DND-41 (cell line): ENCODE measurements at regions not wholly inside any gene's neighbourhood (a gene's known extent, or its start where the extent isn't known, plus 50 kb on each side); places are given as distances from the start of the nearest gene placed in this dataset.

Experiments
- EZH2 ChIP-seq: IDR thresholded peaks from 3 replicates; pipeline ENCODE4 v1.6.1; 2012; ENCODE audit warnings: borderline replicate concordance, low read depth, mild to moderate bottlenecking, moderate library complexity, low read length, inconsistent platforms; ENCODE audit not compliant: severe bottlenecking
- TF ChIP-seq, protein P1 (sequence below): IDR thresholded peaks from 2 replicates; pipeline ENCODE4 v1.5.1; 2012; ENCODE audit warnings: borderline replicate concordance, low read length, moderate library complexity, mild to moderate bottlenecking; ENCODE audit not compliant: poor library complexity, severe bottlenecking; ENCODE audit errors: extremely low read depth

DNA sequence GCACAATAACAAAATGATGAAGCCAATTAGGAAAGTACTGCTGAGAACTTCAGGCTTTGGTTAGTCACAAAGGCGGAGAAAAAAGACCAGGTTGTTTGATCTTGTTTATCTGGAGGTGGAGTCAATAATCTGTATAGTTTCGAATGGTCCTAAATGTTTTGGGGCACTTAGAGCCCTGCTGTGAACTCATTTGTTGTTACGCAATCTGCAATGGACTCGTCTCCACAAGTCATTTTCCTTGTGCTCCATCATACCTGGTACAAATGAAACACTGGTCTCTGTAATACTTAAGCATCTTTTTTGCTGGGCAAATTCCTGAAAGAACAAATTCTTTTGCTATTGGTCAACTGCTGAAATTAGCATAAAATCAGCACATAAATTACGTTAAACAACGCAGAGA, 430.5 kb downstream of the GATA3 start:
- no peak for TF ChIP-seq EZH2
- TF ChIP-seq, protein P1, sequence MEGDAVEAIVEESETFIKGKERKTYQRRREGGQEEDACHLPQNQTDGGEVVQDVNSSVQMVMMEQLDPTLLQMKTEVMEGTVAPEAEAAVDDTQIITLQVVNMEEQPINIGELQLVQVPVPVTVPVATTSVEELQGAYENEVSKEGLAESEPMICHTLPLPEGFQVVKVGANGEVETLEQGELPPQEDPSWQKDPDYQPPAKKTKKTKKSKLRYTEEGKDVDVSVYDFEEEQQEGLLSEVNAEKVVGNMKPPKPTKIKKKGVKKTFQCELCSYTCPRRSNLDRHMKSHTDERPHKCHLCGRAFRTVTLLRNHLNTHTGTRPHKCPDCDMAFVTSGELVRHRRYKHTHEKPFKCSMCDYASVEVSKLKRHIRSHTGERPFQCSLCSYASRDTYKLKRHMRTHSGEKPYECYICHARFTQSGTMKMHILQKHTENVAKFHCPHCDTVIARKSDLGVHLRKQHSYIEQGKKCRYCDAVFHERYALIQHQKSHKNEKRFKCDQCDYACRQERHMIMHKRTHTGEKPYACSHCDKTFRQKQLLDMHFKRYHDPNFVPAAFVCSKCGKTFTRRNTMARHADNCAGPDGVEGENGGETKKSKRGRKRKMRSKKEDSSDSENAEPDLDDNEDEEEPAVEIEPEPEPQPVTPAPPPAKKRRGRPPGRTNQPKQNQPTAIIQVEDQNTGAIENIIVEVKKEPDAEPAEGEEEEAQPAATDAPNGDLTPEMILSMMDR, result no peak
